Naive B cell (primary cell): ENCODE measurements at regions not wholly inside any gene's neighbourhood (a gene's known extent, or its start where the extent isn't known, plus 50 kb on each side); places are given as distances from the start of the nearest gene placed in this dataset.

Source experiments
- ATAC-seq, 2 donors: fragments of 150-1000 bp; cut with Tn5 transposase; 2 replicates each; pipeline ENCODE4 v1.10.0; 2021; ENCODE audit warnings: low read depth in 2 of 2, mild to moderate bottlenecking in 2 of 2, moderate library complexity in 2 of 2
- DNase-seq: peaks from one replicate; pipeline ENCODE4 v3.0.0; 2022
- H3K27ac Mint-ChIP-seq, 6 donors: one replicate each; pipeline ENCODE4 v1.8.0; 2020 to 2022; ENCODE audit warnings: mild to moderate bottlenecking in 6 of 6, mixed read lengths in 6 of 6, moderate library complexity in 5 of 6, inconsistent platforms in 2 of 6
- H3K27me3 Mint-ChIP-seq, 3 donors: one replicate each; pipeline ENCODE4 v1.8.0; 2021 to 2022; ENCODE audit warnings: mixed read lengths in 3 of 3, mild to moderate bottlenecking in 1 of 3
- H3K36me3 Mint-ChIP-seq, 2 donors: one replicate each; pipeline ENCODE4 v1.8.0; 2020 to 2022; ENCODE audit warnings: mixed read lengths in 2 of 2, inconsistent platforms in 1 of 2, mild to moderate bottlenecking in 1 of 2
- H3K4me1 Mint-ChIP-seq, 3 donors: one replicate each; pipeline ENCODE4 v1.8.0; 2020 to 2022; ENCODE audit warnings: mixed read lengths in 3 of 3, inconsistent platforms in 1 of 3, mild to moderate bottlenecking in 1 of 3, moderate library complexity in 1 of 3
- H3K4me3 Mint-ChIP-seq, 8 donors: one replicate each; pipeline ENCODE4 v1.8.0; 2020 to 2022; ENCODE audit warnings: mild to moderate bottlenecking in 8 of 8, mixed read lengths in 8 of 8, moderate library complexity in 8 of 8, inconsistent platforms in 2 of 8
- H3K9me3 Mint-ChIP-seq, 7 donors: one replicate each; pipeline ENCODE4 v1.8.0; 2020 to 2022; ENCODE audit warnings: mixed read lengths in 7 of 7, mild to moderate bottlenecking in 5 of 7, inconsistent platforms in 2 of 7, moderate library complexity in 1 of 7

DNA sequence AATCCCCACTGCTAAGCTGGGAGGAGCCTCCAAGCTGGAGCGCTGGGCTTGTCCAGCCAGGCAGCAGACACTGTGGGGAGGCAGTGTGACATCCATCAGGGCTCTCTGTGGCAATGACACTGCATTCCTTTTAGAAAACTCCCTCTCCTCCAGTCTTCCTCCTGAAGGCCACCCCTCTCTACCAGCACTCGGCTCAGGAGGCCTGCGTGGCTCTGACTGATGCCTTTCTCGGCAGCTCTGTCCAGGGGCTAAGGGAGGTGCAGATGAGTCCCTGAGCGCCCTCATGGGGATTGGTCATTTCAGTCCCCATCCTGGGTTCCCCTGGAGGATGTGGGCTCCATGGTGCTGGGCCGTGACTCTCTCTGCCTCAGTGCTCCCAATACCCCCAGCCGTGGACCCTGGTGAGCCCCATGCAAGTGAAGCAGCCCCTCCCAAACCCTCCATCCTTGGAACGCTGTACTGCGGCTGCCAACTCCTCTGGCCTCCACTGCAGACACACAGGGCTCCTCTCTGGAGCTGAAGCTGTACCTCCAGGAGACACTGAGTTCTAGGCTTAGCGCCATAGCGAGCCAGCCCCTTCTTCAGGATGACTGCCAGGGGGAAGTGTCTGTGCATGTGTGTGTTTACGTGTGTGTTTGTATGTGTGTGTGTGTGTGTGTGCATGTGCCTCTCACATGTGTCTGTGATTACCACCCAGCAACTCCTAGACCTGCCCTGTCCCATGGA lies 209.6 kb downstream of the ERMARD start:
- DNase-seq (no peak), ATAC-seq (no peak)
- Mint-ChIP-seq H3K36me3 (peaks cover 0 to 4% of the 10 kb centered on the region in 2 donors), H3K27ac (peak overlapping the region in 5 of 6 donors; percentile 38 to 94 (median 58)), H3K9me3 (no peaks in the 10 kb centered on the region), H3K4me1 (peaks cover 11 to 24% (median 12%) of the 10 kb centered on the region in 3 donors), H3K27me3 (peaks cover 4 to 34% (median 22%) of the 10 kb centered on the region in 3 donors), H3K4me3 (peak overlapping the region; percentile 30 to 92 (median 80))

DNA sequence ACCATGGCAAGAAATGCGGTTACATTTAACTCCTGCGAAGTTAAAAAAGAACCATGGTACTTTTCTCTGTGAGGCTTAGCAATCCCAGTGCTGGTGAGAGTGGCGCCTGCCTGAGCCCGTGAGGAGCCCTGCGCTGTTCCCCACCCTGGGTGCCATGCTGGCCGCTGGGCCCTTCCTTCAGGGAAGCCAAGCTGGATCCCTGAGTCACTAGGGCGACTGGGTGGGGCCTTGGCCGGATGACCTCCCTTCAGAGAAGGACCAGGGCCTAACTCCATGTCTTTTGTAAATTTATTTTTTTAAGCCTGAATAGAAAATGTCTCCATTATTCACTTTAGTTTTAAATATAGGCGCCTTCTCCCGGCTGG lies 209.1 kb downstream of the ERMARD start:
- Mint-ChIP-seq H3K27ac (no peak overlapping the region), H3K4me1 (peaks cover 11 to 24% (median 12%) of the 10 kb centered on the region in 3 donors), H3K9me3 (no peaks in the 10 kb centered on the region), H3K4me3 (no peak overlapping the region), H3K27me3 (peaks cover 4 to 33% (median 18%) of the 10 kb centered on the region in 3 donors), H3K36me3 (peaks cover 0 to 4% of the 10 kb centered on the region in 2 donors)
- ATAC-seq (no peak), DNase-seq (no peak)

DNA sequence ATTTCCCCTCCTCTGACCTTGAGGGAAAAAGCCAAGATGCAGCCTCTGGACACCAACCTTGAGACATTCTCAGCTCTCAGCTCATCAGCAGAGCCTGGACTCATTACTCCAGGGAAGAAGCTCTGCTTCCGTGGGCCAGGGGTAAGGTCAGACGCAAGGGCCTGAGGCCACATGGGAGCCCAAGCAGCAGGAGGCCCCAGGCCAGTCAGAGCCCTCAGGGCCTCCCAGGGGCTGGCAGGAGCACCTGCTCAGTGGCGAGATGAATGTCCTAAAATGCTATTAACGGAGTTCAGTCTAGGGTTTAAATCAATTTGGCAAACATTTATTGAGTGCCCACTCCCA lies 208.6 kb downstream of the ERMARD start:
- Mint-ChIP-seq H3K9me3 (peaks cover 0 to 2% (median 0%) of the 10 kb centered on the region in 7 donors), H3K27me3 (peaks cover 4 to 28% (median 12%) of the 10 kb centered on the region in 3 donors), H3K36me3 (peaks cover 0 to 4% of the 10 kb centered on the region in 2 donors), H3K4me1 (peaks cover 11 to 24% (median 12%) of the 10 kb centered on the region in 3 donors), H3K27ac (peak overlapping the region in 4 of 6 donors; percentile 88 to 99 (median 97)), H3K4me3 (peak overlapping the region in 4 of 8 donors; percentile 10 to 88 (median 72))
- DNase-seq: no peak
- ATAC-seq: no peak

DNA sequence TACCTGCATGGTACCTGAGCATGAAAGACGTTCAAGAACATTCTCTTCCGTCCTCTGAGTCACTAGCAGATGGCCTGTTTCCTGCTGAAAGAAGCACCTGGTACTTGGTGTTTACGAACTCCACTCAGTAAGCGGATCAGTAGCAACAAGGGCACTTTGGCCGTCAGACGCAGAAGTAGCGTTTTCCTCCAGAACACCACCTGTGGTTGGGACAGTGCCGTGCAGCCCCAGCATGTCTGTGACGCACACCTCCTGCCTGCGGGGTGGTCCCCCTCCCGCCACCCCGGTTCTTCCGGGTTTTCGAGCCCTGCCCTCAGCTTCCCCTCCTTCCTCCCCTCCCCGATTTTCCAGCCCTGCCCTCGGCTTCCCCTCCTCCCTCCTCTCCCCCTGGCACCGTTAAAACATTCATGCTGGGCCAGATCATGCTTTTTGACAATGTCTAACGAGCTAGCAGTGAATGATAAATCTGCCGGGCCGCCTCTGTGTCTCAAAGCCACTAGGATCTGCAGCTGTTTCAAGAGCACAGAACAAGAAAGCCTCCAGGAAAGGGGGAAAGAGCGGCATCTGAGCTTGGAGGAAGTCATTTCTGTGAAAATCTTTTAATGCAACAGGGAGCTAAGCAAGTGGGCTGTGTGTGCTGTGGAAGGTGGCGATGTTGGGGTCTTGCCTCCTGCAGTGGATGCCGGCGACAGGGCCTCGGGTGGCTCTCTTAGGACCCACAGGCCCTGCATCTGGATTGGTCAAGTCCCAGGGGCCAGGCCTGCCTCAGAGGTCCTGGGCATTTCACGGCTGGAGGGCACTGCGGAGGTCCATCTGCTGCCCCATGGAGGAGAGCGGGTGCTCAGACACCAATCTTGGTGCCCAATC lies 207.9 kb downstream of the ERMARD start:
- Mint-ChIP-seq H3K4me1 (peaks cover 11 to 24% (median 12%) of the 10 kb centered on the region in 3 donors), H3K36me3 (peaks cover 0 to 4% of the 10 kb centered on the region in 2 donors), H3K9me3 (peaks cover 0 to 2% (median 0%) of the 10 kb centered on the region in 7 donors), H3K27ac (peak overlapping the region; percentile 76 to 99 (median 92)), H3K4me3 (peak overlapping the region; percentile 63 to 88 (median 83)), H3K27me3 (peaks cover 4 to 22% (median 7%) of the 10 kb centered on the region in 3 donors)
- DNase-seq: peak; percentile 86
- peak; percentile 90 to 91 for ATAC-seq

DNA sequence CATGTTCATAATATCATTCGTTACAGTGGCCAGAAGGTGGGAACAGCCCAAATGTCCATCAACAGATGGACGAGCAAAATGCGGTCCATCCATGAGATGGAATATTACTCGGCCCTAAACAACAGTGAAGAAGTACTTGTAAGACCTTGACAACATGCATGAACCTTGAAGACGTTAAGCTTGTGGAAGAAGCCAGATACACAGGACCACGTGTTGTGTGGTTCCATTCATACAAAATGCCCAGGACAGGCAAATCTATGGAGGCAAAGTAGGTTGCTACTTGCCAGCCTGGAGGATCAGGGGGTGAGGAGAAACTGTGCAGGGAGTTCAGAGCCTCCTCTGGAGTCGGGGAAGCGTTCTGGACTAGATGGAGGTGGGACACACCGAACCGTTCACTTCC lies 207.1 kb downstream of the ERMARD start:
- Mint-ChIP-seq H3K4me3 (peak overlapping the region in 4 of 8 donors; percentile 31 to 88 (median 72)), H3K9me3 (peaks cover 0 to 2% (median 0%) of the 10 kb centered on the region in 7 donors), H3K36me3 (peaks cover 0 to 4% of the 10 kb centered on the region in 2 donors), H3K4me1 (peaks cover 11 to 24% (median 12%) of the 10 kb centered on the region in 3 donors), H3K27ac (peak overlapping the region in 5 of 6 donors; percentile 88 to 99 (median 97)), H3K27me3 (peaks cover 4 to 21% (median 7%) of the 10 kb centered on the region in 3 donors)
- ATAC-seq (no peak), DNase-seq (no peak)

DNA sequence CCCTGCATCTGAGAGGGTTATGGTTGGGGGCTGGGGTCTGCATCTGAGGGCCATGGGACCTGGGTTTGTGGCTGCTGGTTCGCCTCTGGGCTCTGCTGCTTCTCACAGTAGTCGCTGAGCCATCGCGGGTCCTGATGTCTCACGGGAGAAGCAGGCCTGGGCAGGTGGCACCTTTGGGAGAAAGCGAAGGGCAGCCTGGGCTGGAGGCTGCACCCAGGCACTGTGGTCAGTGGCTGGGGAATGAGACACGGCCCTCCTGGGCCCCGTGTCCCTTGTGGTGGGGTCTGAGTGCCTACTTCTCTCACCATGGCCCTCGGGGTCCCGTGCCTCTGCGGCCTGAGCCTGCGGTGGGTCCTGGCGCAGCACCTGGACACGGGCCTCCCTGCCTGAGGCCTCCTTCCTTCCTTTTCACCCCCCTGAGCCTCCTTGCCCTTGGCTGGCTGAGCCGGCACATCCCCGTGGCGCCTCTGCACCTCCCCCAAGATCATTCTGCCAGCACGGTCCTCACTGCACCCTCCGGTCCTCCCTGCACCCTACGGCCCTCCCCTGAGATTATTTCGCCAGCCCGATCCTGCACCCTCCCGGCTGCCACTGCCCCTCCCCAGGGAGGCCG lies 206.0 kb downstream of the ERMARD start:
- Mint-ChIP-seq H3K4me3 (peak overlapping the region in 1 of 8 donors; percentile 47), H3K4me1 (peaks cover 11 to 24% (median 12%) of the 10 kb centered on the region in 3 donors), H3K9me3 (peaks cover 0 to 4% (median 0%) of the 10 kb centered on the region in 7 donors), H3K27me3 (peaks cover 3 to 12% (median 4%) of the 10 kb centered on the region in 3 donors), H3K36me3 (peaks cover 0 to 4% of the 10 kb centered on the region in 2 donors), H3K27ac (peak overlapping the region in 4 of 6 donors; percentile 21 to 97 (median 55))
- DNase-seq: no peak
- no peak for ATAC-seq

DNA sequence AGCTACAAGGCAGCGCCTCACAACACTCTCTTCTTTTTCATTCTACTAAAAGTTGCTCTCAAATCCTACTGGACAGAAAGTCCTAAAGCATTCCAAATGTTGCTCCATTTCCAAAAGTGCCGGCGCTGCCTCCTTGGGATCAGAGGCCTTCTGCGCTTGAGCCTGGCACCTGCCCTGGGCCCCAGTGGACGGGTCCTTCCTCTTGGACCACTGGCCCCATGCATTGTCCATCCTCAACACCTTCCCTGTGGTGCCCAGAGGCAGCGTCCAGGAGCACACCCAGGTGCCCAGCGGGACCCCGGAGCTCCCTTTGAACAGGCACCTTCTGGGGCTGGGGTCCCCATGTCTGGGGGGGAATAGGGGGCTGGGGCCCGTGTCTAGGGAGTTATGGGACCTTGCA lies 205.2 kb downstream of the ERMARD start:
- peaks cover 0 to 4% of the 10 kb centered on the region in 2 donors for H3K36me3 Mint-ChIP-seq
- H3K9me3 Mint-ChIP-seq: peaks cover 0 to 4% (median 0%) of the 10 kb centered on the region in 7 donors
- ATAC-seq: no peak

DNA sequence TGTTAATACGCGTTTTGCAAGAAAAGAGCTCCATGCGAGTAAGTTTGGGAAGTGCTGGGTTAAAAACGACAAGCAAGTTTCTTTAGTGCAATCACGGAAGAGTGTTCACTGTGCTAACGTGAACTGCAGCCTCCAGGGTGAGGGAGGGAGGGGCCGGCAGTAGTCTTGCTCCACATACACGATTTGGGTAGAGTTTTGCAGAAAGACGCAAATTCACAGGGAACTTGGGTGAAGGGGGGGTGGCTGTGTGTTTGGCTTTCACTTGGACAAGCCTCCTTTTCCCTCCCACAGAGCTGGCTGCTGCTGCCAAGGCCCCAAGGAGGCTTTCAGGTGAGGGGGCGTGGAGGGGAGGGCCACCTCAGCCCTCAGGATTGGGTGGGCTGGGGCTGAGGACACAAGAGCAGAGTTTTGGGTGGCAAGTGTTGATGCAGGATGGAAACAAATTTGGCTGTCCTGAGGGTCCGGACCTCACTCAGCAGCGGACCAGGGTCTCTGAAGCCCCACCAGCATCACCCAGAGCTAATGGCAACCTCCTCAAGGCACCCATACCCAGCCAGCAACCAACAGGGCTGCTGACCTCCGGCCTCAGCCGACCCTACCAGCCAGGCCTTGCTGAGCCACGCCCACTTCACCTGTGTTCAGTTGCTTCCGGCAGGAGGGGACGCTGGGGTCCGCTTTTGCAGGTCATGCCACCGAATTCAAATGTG lies 204.5 kb downstream of the ERMARD start:
- Mint-ChIP-seq H3K4me3 (peak overlapping the region in 1 of 8 donors; percentile 47), H3K4me1 (peaks cover 6 to 18% (median 12%) of the 10 kb centered on the region in 3 donors), H3K36me3 (peaks cover 0 to 4% of the 10 kb centered on the region in 2 donors), H3K27ac (peak overlapping the region in 1 of 6 donors; percentile 48), H3K9me3 (peaks cover 0 to 4% (median 0%) of the 10 kb centered on the region in 7 donors), H3K27me3 (peaks cover 0 to 2% (median 0%) of the 10 kb centered on the region in 3 donors)
- no peak for DNase-seq
- no peak for ATAC-seq

More for the DNA sequence above, 205.2 kb downstream of the ERMARD start:
- Mint-ChIP-seq H3K27ac (peak overlapping the region in 1 of 6 donors; percentile 73), H3K4me3 (no peak overlapping the region), H3K27me3 (peaks cover 0 to 9% (median 4%) of the 10 kb centered on the region in 3 donors), H3K4me1 (peaks cover 11 to 23% (median 12%) of the 10 kb centered on the region in 3 donors)
- no peak for DNase-seq

DNA sequence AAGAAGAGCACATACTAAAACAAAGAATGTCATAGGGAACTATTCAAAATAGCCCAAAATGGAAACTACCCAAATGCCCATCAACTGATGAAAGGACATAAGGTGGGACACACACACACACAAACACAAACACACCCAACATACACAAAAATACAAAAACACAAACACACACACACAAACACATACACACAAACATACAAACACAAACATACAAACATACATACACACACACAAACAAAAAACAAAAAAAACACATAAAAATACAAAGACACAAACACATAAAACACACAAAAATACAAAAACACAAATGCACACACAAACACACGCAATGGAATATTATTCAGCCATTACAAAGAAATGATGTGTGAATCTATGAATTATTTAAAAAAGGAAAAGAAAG lies 203.6 kb downstream of the ERMARD start:
- DNase-seq: no peak
- H3K27ac Mint-ChIP-seq: no peak overlapping the region
- peaks cover 0 to 4% (median 0%) of the 10 kb centered on the region in 7 donors for H3K9me3 Mint-ChIP-seq
- ATAC-seq: no peak
- H3K27me3 Mint-ChIP-seq: no peaks in the 10 kb centered on the region
- H3K4me3 Mint-ChIP-seq: peak overlapping the region in 1 of 8 donors; percentile 71
- H3K4me1 Mint-ChIP-seq: peaks cover 6 to 23% (median 12%) of the 10 kb centered on the region in 3 donors
- H3K36me3 Mint-ChIP-seq: peaks cover 0 to 4% of the 10 kb centered on the region in 2 donors

DNA sequence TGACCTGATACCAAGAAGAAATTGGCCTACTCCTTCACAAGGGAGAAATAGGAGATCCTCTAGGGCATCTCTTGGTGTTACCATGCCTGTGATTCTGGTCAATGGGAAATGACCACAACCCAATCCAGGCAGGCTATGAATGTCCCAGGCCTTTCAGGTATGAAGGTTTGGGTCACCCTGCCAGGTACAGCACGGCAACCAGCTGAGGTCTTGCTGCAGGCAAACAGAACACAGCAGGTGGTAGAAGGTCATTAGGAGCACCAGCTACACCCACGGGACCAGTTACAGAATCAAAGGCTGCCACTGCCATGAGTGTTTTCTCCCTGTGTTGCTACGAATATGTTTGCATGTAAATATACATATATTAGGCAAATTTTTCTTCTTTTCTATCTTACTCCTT lies 202.3 kb downstream of the ERMARD start:
- Mint-ChIP-seq H3K4me1 (peaks cover 0 to 18% (median 7%) of the 10 kb centered on the region in 3 donors), H3K4me3 (no peak overlapping the region), H3K27me3 (no peaks in the 10 kb centered on the region), H3K9me3 (peaks cover 0 to 4% (median 0%) of the 10 kb centered on the region in 7 donors), H3K36me3 (peaks cover 0 to 4% of the 10 kb centered on the region in 2 donors), H3K27ac (peak overlapping the region in 2 of 6 donors; percentile 14 to 22)
- DNase-seq: no peak
- ATAC-seq: no peak

DNA sequence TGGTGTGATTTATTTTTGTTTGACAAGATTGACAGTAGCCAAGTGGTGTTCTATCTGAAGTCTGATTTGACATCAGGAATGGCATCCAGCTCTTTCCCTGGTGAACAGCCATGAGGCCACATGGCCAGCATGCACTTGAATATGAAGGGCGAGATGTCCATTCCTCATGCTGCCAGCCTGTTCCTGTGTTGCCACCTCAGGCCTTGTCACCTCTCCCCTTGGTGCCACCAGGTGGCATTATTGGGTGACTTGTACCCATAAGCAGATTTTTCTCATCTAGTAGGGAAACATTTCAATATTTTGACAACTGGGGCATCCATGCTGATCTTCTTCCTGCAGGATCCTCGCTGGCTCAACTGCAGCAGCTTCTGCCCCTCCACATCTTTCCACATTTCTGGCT lies 199.1 kb downstream of the ERMARD start:
- Mint-ChIP-seq H3K9me3 (peaks cover 0 to 4% (median 0%) of the 10 kb centered on the region in 7 donors), H3K4me3 (no peak overlapping the region), H3K4me1 (peaks cover 0 to 13% (median 3%) of the 10 kb centered on the region in 3 donors), H3K27me3 (no peaks in the 10 kb centered on the region), H3K27ac (peak overlapping the region in 1 of 6 donors; percentile 61), H3K36me3 (no peaks in the 10 kb centered on the region)
- no peak for DNase-seq
- no peak for ATAC-seq

DNA sequence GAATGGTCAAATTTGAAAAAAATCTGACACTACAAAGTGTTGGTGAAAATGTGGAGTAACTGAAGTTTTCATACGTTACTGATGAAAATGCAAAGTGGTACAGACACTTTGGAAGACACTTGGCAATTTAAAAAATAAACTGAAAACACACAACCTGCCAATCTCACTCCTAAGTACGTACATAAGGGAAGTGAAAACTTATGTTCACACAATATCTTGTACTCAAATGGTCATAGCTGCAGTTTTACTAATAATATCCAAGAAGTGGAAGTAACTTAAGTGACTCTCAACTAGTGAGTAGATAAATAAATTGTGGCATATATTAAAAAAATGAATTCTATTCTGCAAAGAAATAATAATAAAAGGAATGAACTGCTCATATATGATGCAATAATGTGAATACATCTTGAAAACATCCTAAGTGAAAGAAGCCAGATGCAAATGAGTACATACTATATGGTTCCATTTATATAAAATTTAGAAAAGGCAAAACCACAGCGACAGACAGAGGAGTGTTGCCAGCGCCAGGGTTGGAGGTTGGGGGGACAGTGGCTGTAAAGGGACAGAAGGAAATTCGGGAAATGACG lies 198.2 kb downstream of the ERMARD start:
- H3K4me1 Mint-ChIP-seq: peaks cover 0 to 13% (median 3%) of the 10 kb centered on the region in 3 donors
- H3K4me3 Mint-ChIP-seq: peak overlapping the region in 1 of 8 donors; percentile 16
- peak; percentile 30 to 40 for ATAC-seq
- DNase-seq: no peak
- peaks cover 0 to under 1% of the 10 kb centered on the region in 2 donors for H3K36me3 Mint-ChIP-seq
- peaks cover 0 to 8% (median 8%) of the 10 kb centered on the region in 3 donors for H3K27me3 Mint-ChIP-seq
- H3K27ac Mint-ChIP-seq: peak overlapping the region in 4 of 6 donors; percentile 22 to 38 (median 28)
- peaks cover 0 to 8% (median 3%) of the 10 kb centered on the region in 7 donors for H3K9me3 Mint-ChIP-seq
